ENCODE measurements at regions not wholly inside any gene's neighbourhood (a gene's known extent, or its start where the extent isn't known, plus 50 kb on each side); places are given as distances from the start of the nearest gene placed in this dataset.

GRCh38 chr2:19722531-19722971 is 179.2 kb downstream of the TTC32 start:
- TF ChIP-seq POLR2A (IDR thresholded peaks at IDR 0.05): no peak
- no peak for TF ChIP-seq CTCF (IDR thresholded peaks at IDR 0.05)
